HepG2 (cell line): ENCODE measurements at regions not wholly inside any gene's neighbourhood (a gene's known extent, or its start where the extent isn't known, plus 50 kb on each side); places are given as distances from the start of the nearest gene placed in this dataset.

Source experiments
- ATAC-seq: fragments of 200-7000 bp; cut with Tn5 transposase; 3 replicates; pipeline ENCODE4 v1.9.1; 2020; ENCODE audit warnings: mild to moderate bottlenecking, moderate library complexity
- BruUV-seq: library from RNA; stranded (reverse); fragments of 400-500 nt; replicated peaks from 2 replicates; lab custom pipeline; 2021; lab: Mats Ljungman, UMichigan
- CTCF ChIA-PET: fragments of 300-600 bp; formaldehyde crosslinking; extraction: SDS; loops from one replicate; lab custom pipeline; 2021; ENCODE audit warnings: low total read pairs, inconsistent platforms, low intra/inter-chr PET ratio; lab: Yijun Ruan, JAX
- POLR2A ChIA-PET: fragments of 350-600 bp; sonication (Branson Sonifier 250); formaldehyde crosslinking; loops from one replicate; lab custom pipeline; 2020; ENCODE audit warnings: antibody characterized with exemption, inconsistent platforms; lab: Yijun Ruan, JAX
- DNase-seq: peaks from one replicate; pipeline ENCODE4 v3.0.0-alpha.2; 2015; ENCODE audit warnings: low spot score
- FAIRE-seq: peaks from 3 replicates; lab custom pipeline; 2011; peaks lifted over from hg19 to GRCh38; lab: Jason Lieb, UNC
- H2AFZ ChIP-seq: one replicate; pipeline ENCODE4 v1.6.1; 2011; ENCODE audit warnings: low read length, inconsistent platforms
- H3K27ac ChIP-seq: fragments of 300-600 bp; 3 replicates; pipeline ENCODE4 v1.8.0; 2011; ENCODE audit warnings: mixed run types, mild to moderate bottlenecking, mixed read lengths, low read length, inconsistent platforms; ENCODE audit not compliant: insufficient read depth; ENCODE audit errors: extremely low read length
- H3K27me3 ChIP-seq, 2 experiments: fragments of 200-600 bp in 1 of 2; 2 replicates in 1 of 2; 3 replicates in 1 of 2; pipeline versions ENCODE4 v1.6.0 to v1.8.0; 2011; ENCODE audit warnings: low read length in 2 of 2, mild to moderate bottlenecking in 2 of 2, moderate library complexity in 2 of 2, inconsistent platforms in 1 of 2; ENCODE audit not compliant: insufficient read depth in 2 of 2, control insufficient read depth in 1 of 2
- H3K36me3 ChIP-seq, 2 experiments: fragments of 200-600 bp in 1 of 2; replicated peaks in 1 of 2; 2 replicates in 1 of 2; 3 replicates in 1 of 2; pipeline versions ENCODE4 v1.5.1 to v1.8.0; 2011; ENCODE audit warnings: low read length in 2 of 2, inconsistent platforms in 1 of 2; ENCODE audit not compliant: insufficient read depth in 2 of 2, control insufficient read depth in 1 of 2
- H3K4me1 ChIP-seq: 2 replicates; pipeline ENCODE4 v1.5.1; 2012; ENCODE audit warnings: low read length, inconsistent platforms; ENCODE audit not compliant: insufficient read depth
- H3K4me2 ChIP-seq: 2 replicates; pipeline ENCODE4 v1.6.0; 2011; ENCODE audit warnings: low read depth, low read length, inconsistent platforms
- H3K4me3 ChIP-seq, 3 experiments: fragments of 200-600 bp in 1 of 3; sonication (generic), shearing (Covaris generic) in 1 of 3; replicated peaks in 1 of 3; 2 replicates each; pipeline ENCODE4 v1.5.1; 2011 to 2016; ENCODE audit warnings: low read length in 3 of 3, inconsistent platforms in 2 of 3, low read depth in 2 of 3, mild to moderate bottlenecking in 2 of 3, control low read depth in 1 of 3, mixed read lengths in 1 of 3; ENCODE audit not compliant: insufficient read depth in 1 of 3
- H3K79me2 ChIP-seq: one replicate; pipeline ENCODE4 v1.6.1; 2011; ENCODE audit warnings: low read length, inconsistent platforms; ENCODE audit not compliant: insufficient read depth
- H3K9ac ChIP-seq: 2 replicates; pipeline ENCODE4 v1.6.0; 2011; ENCODE audit warnings: mild to moderate bottlenecking, low read depth, low read length, inconsistent platforms; ENCODE audit not compliant: insufficient read depth
- H3K9me3 ChIP-seq: 2 replicates; pipeline ENCODE4 v1.5.1; 2012; ENCODE audit warnings: mild to moderate bottlenecking, low read length
- H4K20me1 ChIP-seq: 2 replicates; pipeline ENCODE4 v1.6.0; 2011; ENCODE audit warnings: inconsistent platforms, mild to moderate bottlenecking, low read length, moderate library complexity; ENCODE audit not compliant: insufficient read depth
- ATM ChIP-seq: fragments of 450-650 bp; IDR thresholded peaks from 2 replicates; pipeline ENCODE4 v1.7.1; 2017; ENCODE audit warnings: mild to moderate bottlenecking, borderline replicate concordance
- GTF2F1 ChIP-seq: fragments of 150-350 bp; IDR thresholded peaks from 2 replicates; pipeline ENCODE4 v1.6.1; 2014; ENCODE audit warnings: low read length
- HNRNPLL ChIP-seq: fragments of 200-400 bp; formaldehyde crosslinking; IDR thresholded peaks from 2 replicates; pipeline ENCODE4 v1.6.1; 2017; ENCODE audit warnings: mild to moderate bottlenecking, low read depth, low read length; ENCODE audit not compliant: poor library complexity, severe bottlenecking
- KDM4B ChIP-seq: sonication (generic); formaldehyde crosslinking; IDR thresholded peaks from 2 replicates; pipeline ENCODE4 v1.4.0; 2020; ENCODE audit warnings: missing genetic modification reagents
- KLF13 ChIP-seq: sonication (generic); formaldehyde crosslinking; IDR thresholded peaks from 2 replicates; pipeline ENCODE4 v1.4.0; 2020; ENCODE audit warnings: mild to moderate bottlenecking, missing genetic modification reagents
- MIER3 ChIP-seq: IDR thresholded peaks from 2 replicates; pipeline ENCODE4 v1.6.1; 2016; ENCODE audit warnings: missing compliant biosample characterization, borderline replicate concordance
- PHF5A ChIP-seq: IDR thresholded peaks from one replicate; pipeline ENCODE4 v1.6.1; 2018; ENCODE audit warnings: low read depth, missing genetic modification reagents; ENCODE audit not compliant: unreplicated experiment
- SCMH1 ChIP-seq: sonication (generic); formaldehyde crosslinking; IDR thresholded peaks from 2 replicates; pipeline ENCODE4 v1.9.0; 2021; ENCODE audit warnings: missing genetic modification reagents, mild to moderate bottlenecking, borderline replicate concordance
- SKI ChIP-seq: fragments of 450-650 bp; IDR thresholded peaks from one replicate; pipeline ENCODE4 v1.6.1; 2018; ENCODE audit warnings: mild to moderate bottlenecking; ENCODE audit not compliant: partially characterized antibody
- SOX13 ChIP-seq, 3 experiments: fragments of 450-650 bp in 1 of 3; sonication (generic) in 1 of 3; formaldehyde crosslinking in 1 of 3; IDR thresholded peaks in 2 of 3; conservative IDR thresholded peaks in 1 of 3; 2 replicates each; pipeline versions ENCODE4 v1.5.0 to v1.6.1; 2016 to 2020; ENCODE audit warnings: antibody characterized with exemption in 1 of 3, mild to moderate bottlenecking in 1 of 3, missing compliant biosample characterization in 1 of 3, missing genetic modification reagents in 1 of 3, moderate library complexity in 1 of 3
- SRSF1 ChIP-seq: fragments of 200-400 bp; formaldehyde crosslinking; optimal IDR thresholded peaks from 2 replicates; pipeline ENCODE3; 2017; ENCODE audit warnings: mild to moderate bottlenecking, low read depth, low read length, moderate library complexity
- ZGPAT ChIP-seq: IDR thresholded peaks from 2 replicates; pipeline ENCODE4 v1.6.1; 2016; ENCODE audit warnings: mild to moderate bottlenecking
- ZNF350 ChIP-seq: sonication (generic); formaldehyde crosslinking; IDR thresholded peaks from 2 replicates; pipeline ENCODE4 v1.4.0; 2020; ENCODE audit warnings: mild to moderate bottlenecking, low read depth, missing genetic modification reagents, borderline replicate concordance
- ZNF383 ChIP-seq: sonication (generic); formaldehyde crosslinking; IDR thresholded peaks from 2 replicates; pipeline ENCODE4 v1.4.0; 2020; ENCODE audit warnings: missing genetic modification reagents, mild to moderate bottlenecking, borderline replicate concordance
- ZNF598 ChIP-seq: sonication (generic); formaldehyde crosslinking; IDR thresholded peaks from 2 replicates; pipeline ENCODE4 v1.5.1; 2020; ENCODE audit warnings: mild to moderate bottlenecking, missing genetic modification reagents, borderline replicate concordance
- ZNF737 ChIP-seq: sonication (generic); formaldehyde crosslinking; IDR thresholded peaks from 2 replicates; pipeline ENCODE4 v1.5.0; 2020; ENCODE audit warnings: missing genetic modification reagents, mild to moderate bottlenecking, borderline replicate concordance
- WGBS: methylation state at CpG from one replicate; pipeline ENCODE4 v1.1.6; 2017; ENCODE audit warnings: low lambda C conversion rate; 5-methylcytosine and 5-hydroxymethylcytosine counted together
- in situ Hi-C: cut with HindIII; loops from 2 replicates; pipeline ENCODE4 v1.10.0; 2017; ENCODE audit warnings: low pct_unique_long_range_greater_than_20kb; ENCODE audit not compliant: extremely low pct_ligation_motif_present
- intact Hi-C: fragments of 100-400 bp; cut with micrococcal nuclease; formaldehyde crosslinking; loops from one replicate; pipeline ENCODE4 v1.10.0; 2022; ENCODE audit not compliant: unreplicated experiment
- TF ChIP-seq, protein P1 (sequence below): sonication (generic); formaldehyde crosslinking; IDR thresholded peaks from 2 replicates; pipeline ENCODE4 v1.8.0; 2022; ENCODE audit warnings: mild to moderate bottlenecking, missing genetic modification reagents
- TF ChIP-seq, protein P2 (sequence below): IDR thresholded peaks from 2 replicates; pipeline ENCODE4 v1.6.1; 2018; ENCODE audit warnings: missing genetic modification reagents

- TF ChIP-seq, protein P1, sequence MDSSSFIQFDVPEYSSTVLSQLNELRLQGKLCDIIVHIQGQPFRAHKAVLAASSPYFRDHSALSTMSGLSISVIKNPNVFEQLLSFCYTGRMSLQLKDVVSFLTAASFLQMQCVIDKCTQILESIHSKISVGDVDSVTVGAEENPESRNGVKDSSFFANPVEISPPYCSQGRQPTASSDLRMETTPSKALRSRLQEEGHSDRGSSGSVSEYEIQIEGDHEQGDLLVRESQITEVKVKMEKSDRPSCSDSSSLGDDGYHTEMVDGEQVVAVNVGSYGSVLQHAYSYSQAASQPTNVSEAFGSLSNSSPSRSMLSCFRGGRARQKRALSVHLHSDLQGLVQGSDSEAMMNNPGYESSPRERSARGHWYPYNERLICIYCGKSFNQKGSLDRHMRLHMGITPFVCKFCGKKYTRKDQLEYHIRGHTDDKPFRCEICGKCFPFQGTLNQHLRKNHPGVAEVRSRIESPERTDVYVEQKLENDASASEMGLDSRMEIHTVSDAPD (CRISPR knock-in tag) = no peak
Observed at GRCh38 chr3:181570472-181570871, 141.3 kb upstream of the SOX2 start (continued).

DNA sequence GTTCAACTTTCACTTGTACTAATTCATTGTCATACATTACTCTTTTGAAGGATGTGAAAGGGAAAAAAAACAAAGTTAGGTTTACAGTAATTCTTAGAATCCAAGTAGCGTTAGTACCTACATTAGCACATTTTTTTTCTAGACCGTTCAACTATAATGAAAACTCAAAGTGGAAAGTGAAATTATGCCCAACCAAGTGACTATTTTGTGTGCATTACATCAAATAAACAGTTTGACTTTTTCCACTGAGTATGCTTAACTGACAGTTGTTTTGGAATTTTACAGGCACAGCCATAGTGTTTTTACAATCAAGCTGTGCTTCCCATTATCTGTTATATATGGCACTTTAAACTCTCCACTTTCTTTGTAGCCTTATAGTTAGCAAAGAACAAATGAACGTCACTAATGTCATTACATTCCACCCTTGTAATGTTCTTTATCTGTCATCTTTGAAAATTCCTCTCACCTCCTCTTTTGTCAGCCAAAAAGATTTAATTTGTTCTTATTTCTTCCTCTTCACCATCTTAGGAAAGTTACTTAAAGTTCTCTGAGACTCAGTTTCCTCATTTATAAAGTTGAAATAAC is 142.3 kb upstream of the SOX2 start:
- H2AFZ ChIP-seq = no peak overlapping the region
- no peaks in the 10 kb centered on the region for H3K36me3 ChIP-seq
- H3K27ac ChIP-seq = no peak overlapping the region
- H3K4me2 ChIP-seq = no peak overlapping the region
- intact Hi-C loops = no loop called here
- no peaks in the 10 kb centered on the region for H3K9me3 ChIP-seq
- no peak for ATAC-seq
- ChIA-PET CTCF (no interaction called here), POLR2A (no interaction called here)
- no peaks in the 10 kb centered on the region for H4K20me1 ChIP-seq
- no TSS peak for BruUV-seq
- TF ChIP-seq ZNF598 (CRISPR knock-in tag) = no peak
- TF ChIP-seq SCMH1 (CRISPR knock-in tag) = no peak
- TF ChIP-seq, protein P2, sequence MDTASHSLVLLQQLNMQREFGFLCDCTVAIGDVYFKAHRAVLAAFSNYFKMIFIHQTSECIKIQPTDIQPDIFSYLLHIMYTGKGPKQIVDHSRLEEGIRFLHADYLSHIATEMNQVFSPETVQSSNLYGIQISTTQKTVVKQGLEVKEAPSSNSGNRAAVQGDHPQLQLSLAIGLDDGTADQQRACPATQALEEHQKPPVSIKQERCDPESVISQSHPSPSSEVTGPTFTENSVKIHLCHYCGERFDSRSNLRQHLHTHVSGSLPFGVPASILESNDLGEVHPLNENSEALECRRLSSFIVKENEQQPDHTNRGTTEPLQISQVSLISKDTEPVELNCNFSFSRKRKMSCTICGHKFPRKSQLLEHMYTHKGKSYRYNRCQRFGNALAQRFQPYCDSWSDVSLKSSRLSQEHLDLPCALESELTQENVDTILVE = no peak
- no peak for TF ChIP-seq HNRNPLL
- no peak for TF ChIP-seq KLF13 (CRISPR knock-in tag)
- TF ChIP-seq MIER3 = no peak
- no peak for TF ChIP-seq SRSF1
- no peak for TF ChIP-seq SOX13 (IDR thresholded peaks at IDR 0.05)
- no peak for TF ChIP-seq SOX13 (CRISPR knock-in tag; conservative IDR thresholded peaks at IDR 0.05 in 1 of 2, IDR thresholded peaks at IDR 0.05 in 1 of 2)
- no peak for TF ChIP-seq GTF2F1
- TF ChIP-seq ZNF383 = no peak
- TF ChIP-seq ZNF350 (CRISPR knock-in tag) = no peak
- TF ChIP-seq SKI = no peak
- no peak for TF ChIP-seq ZGPAT (CRISPR knock-in tag)
- TF ChIP-seq KDM4B (CRISPR knock-in tag) = no peak
- TF ChIP-seq ATM = no peak
- no peak for TF ChIP-seq ZNF737 (CRISPR knock-in tag)
- TF ChIP-seq PHF5A = no peak
- 1% methylated on average over 3 of the region's 3 CpGs for WGBS
- FAIRE-seq = no peak
- H3K27me3 ChIP-seq = no peaks in the 10 kb centered on the region; a peak in 1 of 5 replicates
- H3K9ac ChIP-seq = no peak overlapping the region
- no peak for DNase-seq
- no peaks in the 10 kb centered on the region for H3K79me2 ChIP-seq
- in situ Hi-C loops = no loop called here
- H3K4me3 ChIP-seq = no peak overlapping the region
- H3K4me1 ChIP-seq = no peaks in the 10 kb centered on the region
